MCF 10A (cell line): ENCODE measurements at regions not wholly inside any gene's neighbourhood (a gene's known extent, or its start where the extent isn't known, plus 50 kb on each side); places are given as distances from the start of the nearest gene placed in this dataset.

ENCODE experiments used
- BruUV-seq: library from RNA; stranded (reverse); fragments of 400-500 nt; replicated peaks from 2 replicates; lab custom pipeline; 2021; lab: Mats Ljungman, UMichigan
- CTCF ChIA-PET: fragments of 300-600 bp; sonication (Branson Sonifier 250); formaldehyde crosslinking; extraction: SDS; loops from one replicate; lab custom pipeline; 2021; ENCODE audit warnings: antibody characterized with exemption, inconsistent platforms; lab: Yijun Ruan, JAX
- POLR2A ChIA-PET: fragments of 300-600, 350-650 bp; sonication (Branson Sonifier 250); formaldehyde crosslinking; extraction: SDS; loops from one replicate; lab custom pipeline; 2020; ENCODE audit warnings: antibody characterized with exemption, inconsistent platforms; lab: Yijun Ruan, JAX
- DNase-seq: peaks from one replicate; pipeline ENCODE4 v3.0.0-alpha.2; 2018; ENCODE audit not compliant: unreplicated experiment
- H3K27ac Mint-ChIP-seq: one replicate; pipeline ENCODE4 v1.8.0; 2022; ENCODE audit warnings: mild to moderate bottlenecking, low read depth, mixed read lengths; ENCODE audit not compliant: unreplicated experiment
- H3K27me3 Mint-ChIP-seq: one replicate; pipeline ENCODE4 v1.8.0; 2022; ENCODE audit warnings: mixed read lengths; ENCODE audit not compliant: insufficient read depth, unreplicated experiment
- H3K36me3 Mint-ChIP-seq: one replicate; pipeline ENCODE4 v1.8.0; 2022; ENCODE audit warnings: mild to moderate bottlenecking, moderate library complexity, mixed read lengths; ENCODE audit not compliant: insufficient read depth, unreplicated experiment
- H3K4me1 Mint-ChIP-seq: one replicate; pipeline ENCODE4 v1.8.0; 2022; ENCODE audit warnings: mixed read lengths; ENCODE audit not compliant: insufficient read depth, unreplicated experiment
- H3K4me3 Mint-ChIP-seq: one replicate; pipeline ENCODE4 v1.8.0; 2022; ENCODE audit warnings: mild to moderate bottlenecking, moderate library complexity, mixed read lengths; ENCODE audit not compliant: unreplicated experiment
- H3K9me3 Mint-ChIP-seq: one replicate; pipeline ENCODE4 v1.8.0; 2022; ENCODE audit warnings: mixed read lengths; ENCODE audit not compliant: unreplicated experiment
- CTCF ChIP-seq: fragments of 200-600 bp; IDR thresholded peaks from one replicate; pipeline ENCODE4 v1.8.0; 2022; ENCODE audit warnings: antibody characterized with exemption, mild to moderate bottlenecking; ENCODE audit not compliant: unreplicated experiment
- intact Hi-C: fragments of 100-400 bp; cut with micrococcal nuclease; formaldehyde crosslinking; loops from 2 replicates; pipeline ENCODE4 v1.14.1; 2022

- DNase-seq, result no peak
- H3K4me1 Mint-ChIP-seq, result no peaks in the 10 kb centered on the region
- H3K27me3 Mint-ChIP-seq, result peaks cover 66% of the 10 kb centered on the region
- H3K27ac Mint-ChIP-seq, result no peak overlapping the region
- ChIA-PET POLR2A (interaction anchor here (0.9 kb wide), 1 partner anchor 222 kb away, joined by 3 read pairs; no protein-coding TSS in a partner anchor), CTCF (interaction anchor here (0.6 kb wide), 1 partner anchor 774 kb away, joined by 3 read pairs; no protein-coding TSS in a partner anchor)
- no peak overlapping the region for H3K4me3 Mint-ChIP-seq
- no TSS peak for BruUV-seq
- no peak for TF ChIP-seq CTCF
- H3K36me3 Mint-ChIP-seq, result no peaks in the 10 kb centered on the region
- intact Hi-C loops, result no loop called here
- H3K9me3 Mint-ChIP-seq, result no peaks in the 10 kb centered on the region
Observed at GRCh38 chr3:152043620-152044019, 170.2 kb downstream of the SUCNR1 start.

- Mint-ChIP-seq H3K27me3 (peaks cover 72% of the 10 kb centered on the region), H3K27ac (no peak overlapping the region), H3K9me3 (no peaks in the 10 kb centered on the region), H3K36me3 (no peaks in the 10 kb centered on the region), H3K4me3 (no peak overlapping the region), H3K4me1 (no peaks in the 10 kb centered on the region)
- no peak for DNase-seq
- no peak for TF ChIP-seq CTCF
- ChIA-PET CTCF (interaction anchor here (0.6 to 0.7 kb wide), 3 partner anchors 19 to 341 kb away, joined by 3 to 4 read pairs (median 3); no protein-coding TSS in a partner anchor), POLR2A (no interaction called here)
- no TSS peak for BruUV-seq
- intact Hi-C loops, result no loop called here
Observed at GRCh38 chr3:152046280-152046679, 172.8 kb downstream of the SUCNR1 start.

- peak; percentile 90 for DNase-seq
- Mint-ChIP-seq H3K36me3 (no peaks in the 10 kb centered on the region), H3K9me3 (no peaks in the 10 kb centered on the region), H3K4me1 (no peaks in the 10 kb centered on the region), H3K27ac (no peak overlapping the region), H3K27me3 (peaks cover 70% of the 10 kb centered on the region), H3K4me3 (no peak overlapping the region)
- POLR2A ChIA-PET, result interaction anchor here (0.5 kb wide), 1 partner anchor 46 kb away, joined by 3 read pairs; no protein-coding TSS in a partner anchor
- no TSS peak for BruUV-seq
- CTCF ChIA-PET, result no interaction called here
- no peak for TF ChIP-seq CTCF
- intact Hi-C loops, result no loop called here
Observed at GRCh38 chr3:152047465-152047864, 174.0 kb downstream of the SUCNR1 start.

- H3K4me3 Mint-ChIP-seq, result no peak overlapping the region
- TF ChIP-seq CTCF, result no peak
- no peaks in the 10 kb centered on the region for H3K36me3 Mint-ChIP-seq
- H3K27me3 Mint-ChIP-seq, result peaks cover 67% of the 10 kb centered on the region
- POLR2A ChIA-PET, result no interaction called here
- CTCF ChIA-PET, result interaction anchor here (0.6 kb wide), 1 partner anchor 178 kb away, joined by 4 read pairs; no protein-coding TSS in a partner anchor
- no peak overlapping the region for H3K27ac Mint-ChIP-seq
- peak; percentile 49 for DNase-seq
- intact Hi-C loops, result no loop called here
- no TSS peak for BruUV-seq
- H3K9me3 Mint-ChIP-seq, result no peaks in the 10 kb centered on the region
- no peaks in the 10 kb centered on the region for H3K4me1 Mint-ChIP-seq
Observed at GRCh38 chr3:152048831-152049230, 175.4 kb downstream of the SUCNR1 start.
